CD4-positive, alpha-beta T cell (primary cell): ENCODE measurements at regions not wholly inside any gene's neighbourhood (a gene's known extent, or its start where the extent isn't known, plus 50 kb on each side); places are given as distances from the start of the nearest gene placed in this dataset.

Experiments
- ATAC-seq: fragments of 200-7000 bp; cut with Tn5 transposase; one replicate; pipeline ENCODE4 v1.10.0; 2022; ENCODE audit warnings: mild to moderate bottlenecking; ENCODE audit not compliant: poor library complexity
- CTCF ChIA-PET: fragments of 350-600 bp; sonication (Branson Sonifier 250); formaldehyde crosslinking; loops from one replicate; lab custom pipeline; 2021; ENCODE audit warnings: antibody characterized with exemption, inconsistent platforms; lab: Charles Lee
- POLR2A ChIA-PET: fragments of 350-600 bp; sonication (Branson Sonifier 250); formaldehyde crosslinking; loops from one replicate; lab custom pipeline; 2021; ENCODE audit warnings: antibody characterized with exemption, inconsistent platforms; lab: Charles Lee
- DNase-seq, 14 experiments: peaks; one replicate each; pipeline ENCODE4 v3.0.0-alpha.2; 2013 to 2020; ENCODE audit warnings: mixed read lengths in 2 of 14
- H3K27ac ChIP-seq, 2 donors: one replicate each; pipeline versions ENCODE4 v1.5.1 to v1.7.0; 2013; ENCODE audit warnings: low read length in 2 of 2, low read depth in 1 of 2, mild to moderate bottlenecking in 1 of 2
- H3K27me3 ChIP-seq, 2 experiments: 1 replicate in 1 of 2; 2 replicates in 1 of 2; pipeline versions ENCODE4 v1.6.1 to v1.7.0; 2013; ENCODE audit warnings: low read length in 2 of 2, control low read depth in 1 of 2, mild to moderate bottlenecking in 1 of 2, moderate library complexity in 1 of 2; ENCODE audit not compliant: insufficient read depth in 2 of 2, control insufficient read depth in 1 of 2
- H3K36me3 ChIP-seq: one replicate; pipeline ENCODE4 v1.6.1; 2013; ENCODE audit warnings: low read length, control low read depth; ENCODE audit not compliant: insufficient read depth
- H3K4me1 ChIP-seq: one replicate; pipeline ENCODE4 v1.6.1; 2013; ENCODE audit warnings: low read length, control low read depth; ENCODE audit not compliant: insufficient read depth
- H3K4me3 ChIP-seq: one replicate; pipeline ENCODE4 v1.5.1; 2013; ENCODE audit warnings: mild to moderate bottlenecking, low read length, moderate library complexity
- H3K9me3 ChIP-seq, 2 experiments: 1 replicate in 1 of 2; 2 replicates in 1 of 2; pipeline versions ENCODE4 v1.6.1 to v1.7.0; 2013; ENCODE audit warnings: low read length in 2 of 2, mild to moderate bottlenecking in 2 of 2, control low read depth in 1 of 2, moderate library complexity in 1 of 2; ENCODE audit not compliant: control insufficient read depth in 1 of 2, insufficient read depth in 1 of 2
- H3K27ac Mint-ChIP-seq: one replicate; pipeline ENCODE4 v1.8.0; 2020; ENCODE audit warnings: mixed read lengths
- H3K27me3 Mint-ChIP-seq: one replicate; pipeline ENCODE4 v1.8.0; 2021; ENCODE audit warnings: mixed read lengths
- H3K36me3 Mint-ChIP-seq: one replicate; pipeline ENCODE4 v1.8.0; 2021; ENCODE audit warnings: low read depth, mixed read lengths
- H3K4me1 Mint-ChIP-seq: one replicate; pipeline ENCODE4 v1.8.0; 2021; ENCODE audit warnings: low read depth, mixed read lengths
- H3K4me3 Mint-ChIP-seq: one replicate; pipeline ENCODE4 v1.8.0; 2020; ENCODE audit warnings: mild to moderate bottlenecking, mixed read lengths
- H3K9me3 Mint-ChIP-seq: one replicate; pipeline ENCODE4 v1.8.0; 2020; ENCODE audit warnings: mixed read lengths
- CTCF ChIP-seq: fragments of 200-600 bp; IDR thresholded peaks from one replicate; pipeline ENCODE4 v1.8.0; 2022; ENCODE audit warnings: antibody characterized with exemption, mild to moderate bottlenecking
- intact Hi-C, 2 experiments: fragments of 100-400 bp; cut with DNase I in 1 of 2; cut with micrococcal nuclease in 1 of 2; formaldehyde crosslinking; loops; one replicate each; pipeline versions ENCODE4 v1.15.1 to v1.9.0; 2023 to 2025; cut with DNase I, micrococcal nuclease

GRCh38 chr1:199305053-199305452 is 666.2 kb downstream of the PTPRC start:
- Mint-ChIP-seq H3K4me1 (no peaks in the 10 kb centered on the region), H3K27ac (no peak overlapping the region), H3K27me3 (no peaks in the 10 kb centered on the region), H3K4me3 (no peak overlapping the region), H3K36me3 (no peaks in the 10 kb centered on the region), H3K9me3 (no peaks in the 10 kb centered on the region)
- H3K4me1 ChIP-seq = no peaks in the 10 kb centered on the region
- no peaks in the 10 kb centered on the region for H3K27me3 ChIP-seq
- no peaks in the 10 kb centered on the region for H3K36me3 ChIP-seq
- ChIA-PET CTCF (no interaction called here), POLR2A (no interaction called here)
- ATAC-seq (no peak), DNase-seq (no peak)
- no peak overlapping the region for H3K4me3 ChIP-seq
- H3K27ac ChIP-seq = no peak overlapping the region
- TF ChIP-seq CTCF = no peak
- no peaks in the 10 kb centered on the region for H3K9me3 ChIP-seq
- intact Hi-C loops = no loop called here

GRCh38 chr1:199307496-199308264 is 668.8 kb downstream of the PTPRC start:
- intact Hi-C loops = no loop called here
- no peaks in the 10 kb centered on the region for H3K27me3 Mint-ChIP-seq
- ATAC-seq = no peak

GRCh38 chr1:199308349-199308846 is 669.6 kb downstream of the PTPRC start:
- no peak for ATAC-seq
- Mint-ChIP-seq H3K36me3 (no peaks in the 10 kb centered on the region), H3K4me1 (no peaks in the 10 kb centered on the region), H3K4me3 (no peak overlapping the region), H3K9me3 (no peaks in the 10 kb centered on the region), H3K27me3 (no peaks in the 10 kb centered on the region), H3K27ac (no peak overlapping the region)
- no peaks in the 10 kb centered on the region for H3K27me3 ChIP-seq
- no peaks in the 10 kb centered on the region for H3K4me1 ChIP-seq
- ChIA-PET POLR2A (interaction anchor here (0.8 kb wide), 1 partner anchor 18 kb away, joined by 3 read pairs; no protein-coding TSS in a partner anchor), CTCF (no interaction called here)
- no peaks in the 10 kb centered on the region for H3K9me3 ChIP-seq
- intact Hi-C loops = no loop called here
- no peaks in the 10 kb centered on the region for H3K36me3 ChIP-seq
- TF ChIP-seq CTCF = no peak
- no peak for DNase-seq
- no peak overlapping the region for H3K27ac ChIP-seq
- H3K4me3 ChIP-seq = no peak overlapping the region

More at GRCh38 chr1:199307496-199308264, 668.8 kb downstream of the PTPRC start:
- no peaks in the 10 kb centered on the region for H3K27me3 ChIP-seq
- no peaks in the 10 kb centered on the region for H3K9me3 ChIP-seq
- H3K4me1 ChIP-seq = no peaks in the 10 kb centered on the region
- POLR2A ChIA-PET = interaction anchor here (0.8 kb wide), 1 partner anchor 17 kb away, joined by 3 read pairs; no protein-coding TSS in a partner anchor
- DNase-seq = no peak
- CTCF ChIA-PET = no interaction called here
- H3K36me3 Mint-ChIP-seq = no peaks in the 10 kb centered on the region
- no peak overlapping the region for H3K4me3 ChIP-seq
- no peaks in the 10 kb centered on the region for H3K36me3 ChIP-seq
- no peak for TF ChIP-seq CTCF
- no peak overlapping the region for H3K4me3 Mint-ChIP-seq
- no peaks in the 10 kb centered on the region for H3K9me3 Mint-ChIP-seq
- no peak overlapping the region for H3K27ac Mint-ChIP-seq
- H3K27ac ChIP-seq = no peak overlapping the region
- no peaks in the 10 kb centered on the region for H3K4me1 Mint-ChIP-seq
